GM21786 (cell line): ENCODE measurements at regions not wholly inside any gene's neighbourhood (a gene's known extent, or its start where the extent isn't known, plus 50 kb on each side); places are given as distances from the start of the nearest gene placed in this dataset.

Source experiments
- ATAC-seq: cut with Tn5 transposase; IDR thresholded peaks from one replicate; pipeline ENCODE4 v1.9.1; 2021; ENCODE audit not compliant: unreplicated experiment

DNA sequence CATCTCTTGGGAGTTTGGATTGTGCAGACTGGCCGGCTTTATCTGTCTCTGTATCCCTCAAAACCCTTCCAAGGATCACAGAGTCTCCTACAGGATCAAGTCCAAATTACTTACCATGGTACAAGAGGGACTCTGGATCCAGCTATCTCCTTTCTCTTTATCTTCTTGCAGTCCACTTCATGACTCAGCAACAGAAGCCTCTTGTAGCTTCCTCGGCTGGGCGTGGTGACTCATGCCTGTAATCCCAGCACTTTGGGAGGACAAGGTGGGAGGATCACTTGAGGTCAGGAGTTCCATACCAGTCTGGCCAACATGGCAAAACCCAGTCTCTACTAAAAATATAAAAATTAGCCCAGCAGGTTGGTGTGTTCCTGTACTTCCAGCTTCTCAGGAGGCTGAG, 189.7 kb downstream of the BCAT1 start:
- ATAC-seq = no peak

DNA sequence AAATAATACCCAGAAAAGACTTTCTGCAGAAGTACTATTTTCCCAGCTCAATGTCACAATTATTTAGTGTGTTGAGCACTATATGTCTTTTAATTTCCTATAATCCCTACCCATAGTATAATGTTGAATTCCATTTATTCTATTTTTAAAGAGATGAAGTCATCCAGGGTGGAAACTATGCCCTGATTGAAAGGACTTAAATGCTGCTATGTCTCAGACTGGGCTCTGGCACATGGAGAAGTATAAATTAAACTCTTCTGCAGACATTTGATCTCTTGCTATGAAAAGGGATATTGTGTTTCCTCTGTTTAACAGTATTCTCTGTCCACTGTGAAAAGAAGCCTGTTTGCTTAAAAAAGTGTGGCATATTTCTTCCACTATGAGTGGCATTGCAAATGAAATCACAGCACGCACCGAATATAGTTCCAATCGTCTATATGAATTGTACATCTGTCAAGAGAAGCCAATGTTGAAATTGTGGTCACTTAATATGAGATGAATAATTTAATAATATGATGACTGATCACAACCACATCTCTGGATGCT, 192.3 kb downstream of the BCAT1 start:
- ATAC-seq = no peak

DNA sequence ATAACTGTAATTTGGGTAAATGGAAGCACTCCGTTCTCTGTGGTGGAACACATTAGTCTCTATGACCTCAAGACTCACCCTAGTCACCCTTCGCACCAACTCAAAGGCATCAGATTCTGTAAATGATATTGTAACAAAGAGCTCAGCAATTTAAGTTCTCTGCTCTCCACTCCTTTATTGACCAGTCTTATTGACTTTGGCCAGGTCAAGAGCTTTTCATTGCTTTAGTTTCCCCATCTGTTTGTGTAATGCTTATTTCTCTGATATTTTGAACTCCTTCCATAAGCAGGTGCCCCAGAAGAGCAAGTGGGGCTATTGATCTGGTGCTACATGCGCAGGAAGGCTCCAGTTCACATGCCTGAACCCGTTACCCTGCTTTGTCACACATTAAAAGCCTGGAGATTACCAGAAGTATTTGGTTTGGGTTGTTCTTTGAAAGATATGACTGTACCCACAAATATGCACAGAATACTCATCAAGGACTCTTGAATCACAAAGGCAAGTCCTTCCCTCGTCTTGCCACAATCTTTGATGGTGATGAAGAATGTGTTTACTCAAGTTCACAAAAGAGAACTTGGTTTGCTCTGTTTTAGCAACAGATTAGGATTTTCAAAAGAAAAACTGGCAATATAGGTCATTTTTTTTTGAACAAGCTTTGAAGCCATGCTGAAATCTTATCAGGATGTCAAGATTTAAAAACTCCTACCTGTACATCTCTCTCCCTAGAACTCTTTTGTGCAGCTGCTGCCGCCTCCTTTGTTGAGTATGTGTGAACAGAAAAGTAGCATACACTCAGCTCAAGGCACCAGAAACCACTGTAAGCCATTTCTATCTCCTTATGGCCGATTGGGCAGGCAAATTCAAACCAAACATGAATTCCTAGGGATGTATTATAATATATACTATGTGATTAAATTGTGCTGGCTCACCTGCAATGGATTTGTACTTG, 193.9 kb downstream of the BCAT1 start:
- ATAC-seq = no peak

DNA sequence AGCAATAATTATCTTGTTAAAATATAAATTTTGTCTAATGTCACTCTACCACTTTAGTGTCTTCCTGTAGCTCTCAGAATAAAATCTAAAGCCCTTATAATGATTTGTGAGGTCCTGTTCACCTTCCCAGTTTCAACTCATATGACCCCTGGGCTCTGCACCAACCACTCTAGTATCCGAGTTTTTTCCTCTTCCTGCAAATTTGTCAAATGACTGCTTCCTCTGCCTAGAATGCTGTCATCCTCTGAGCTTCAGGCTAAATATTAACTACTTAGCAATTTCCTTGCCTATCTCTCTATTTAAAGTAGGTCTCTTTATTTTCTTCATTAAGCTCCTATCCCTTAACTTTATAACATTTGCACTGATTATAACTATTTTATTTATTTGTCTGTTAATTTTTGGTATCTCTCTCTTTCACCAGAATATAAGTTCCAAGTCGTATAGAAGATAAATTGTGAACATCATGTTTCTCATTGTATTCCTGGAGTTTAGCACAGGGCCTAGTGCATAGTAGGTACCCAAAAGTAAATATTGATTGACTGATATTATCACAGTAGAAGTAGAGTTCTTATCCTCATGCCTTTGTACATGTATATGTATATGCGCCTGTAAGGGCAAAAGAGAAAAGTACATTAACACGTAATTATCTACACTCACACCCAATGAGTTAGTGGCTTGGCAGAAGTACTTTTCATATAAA, 196.0 kb downstream of the BCAT1 start:
- ATAC-seq = no peak

DNA sequence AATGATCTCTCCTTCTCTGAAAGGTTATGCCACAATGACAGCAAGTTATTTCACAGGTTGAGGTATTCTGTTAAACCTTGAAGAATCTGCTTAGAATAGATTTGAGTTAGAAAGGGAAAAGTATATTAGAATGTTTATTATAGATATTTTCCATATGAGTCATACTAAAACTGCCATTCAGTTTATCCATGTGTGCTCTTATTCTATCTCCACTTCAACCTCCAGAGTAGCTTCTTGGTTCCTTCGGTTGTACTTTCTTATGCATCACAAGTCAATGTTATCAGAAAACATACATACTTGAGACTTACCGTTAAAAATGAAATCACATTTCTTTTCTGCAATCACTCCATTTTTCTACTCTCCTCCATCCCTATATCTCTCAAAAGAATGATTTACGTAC, 197.7 kb downstream of the BCAT1 start:
- no peak for ATAC-seq

DNA sequence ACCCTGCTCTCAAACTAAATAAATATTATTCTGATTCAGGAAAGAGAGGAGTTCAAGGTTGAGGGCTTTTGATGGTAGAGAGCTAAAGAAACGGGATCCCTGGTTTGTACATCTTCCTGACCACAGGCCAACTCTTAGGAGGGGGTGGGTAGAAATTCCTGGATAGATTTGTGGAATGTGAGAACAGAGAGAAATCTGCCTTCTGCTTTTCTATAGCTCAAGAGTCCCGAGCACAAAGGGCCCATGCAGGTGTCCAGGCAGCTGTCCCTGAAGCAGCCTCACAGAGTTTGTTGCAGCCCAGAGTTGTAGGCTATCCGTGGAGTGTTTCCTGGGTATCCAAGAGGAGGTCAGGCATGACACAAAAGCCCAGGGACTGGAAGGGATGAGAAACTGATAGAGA, 198.6 kb downstream of the BCAT1 start:
- ATAC-seq = no peak

GRCh38 chr12:24749171-24749570, 199.7 kb downstream of the BCAT1 start:
- ATAC-seq = no peak

DNA sequence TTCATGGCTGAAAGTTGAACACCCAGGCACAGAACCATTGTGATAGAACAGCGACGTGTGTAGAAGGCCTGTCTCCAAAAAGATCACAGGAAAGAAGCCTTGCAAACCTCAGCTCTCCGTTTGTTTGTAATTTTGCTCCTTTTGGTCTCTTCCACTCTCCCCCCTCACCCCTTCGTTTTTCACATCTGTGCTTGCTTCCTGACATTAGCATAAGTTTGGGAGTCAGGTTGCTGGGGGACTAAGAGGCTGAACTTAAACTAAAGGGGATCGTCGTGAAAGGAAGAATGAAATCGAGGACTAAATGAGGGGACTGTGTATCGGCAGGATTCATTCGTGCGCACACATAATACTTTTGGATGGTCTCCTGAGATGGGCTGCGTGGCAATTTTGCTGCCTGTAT, 200.6 kb downstream of the BCAT1 start:
- ATAC-seq = no peak

- ATAC-seq = no peak
These were observed 202.0 kb downstream of the BCAT1 start for GRCh38 chr12:24746864-24747263.

- ATAC-seq = no peak
These were observed 202.8 kb downstream of the BCAT1 start for GRCh38 chr12:24746006-24746671.

DNA sequence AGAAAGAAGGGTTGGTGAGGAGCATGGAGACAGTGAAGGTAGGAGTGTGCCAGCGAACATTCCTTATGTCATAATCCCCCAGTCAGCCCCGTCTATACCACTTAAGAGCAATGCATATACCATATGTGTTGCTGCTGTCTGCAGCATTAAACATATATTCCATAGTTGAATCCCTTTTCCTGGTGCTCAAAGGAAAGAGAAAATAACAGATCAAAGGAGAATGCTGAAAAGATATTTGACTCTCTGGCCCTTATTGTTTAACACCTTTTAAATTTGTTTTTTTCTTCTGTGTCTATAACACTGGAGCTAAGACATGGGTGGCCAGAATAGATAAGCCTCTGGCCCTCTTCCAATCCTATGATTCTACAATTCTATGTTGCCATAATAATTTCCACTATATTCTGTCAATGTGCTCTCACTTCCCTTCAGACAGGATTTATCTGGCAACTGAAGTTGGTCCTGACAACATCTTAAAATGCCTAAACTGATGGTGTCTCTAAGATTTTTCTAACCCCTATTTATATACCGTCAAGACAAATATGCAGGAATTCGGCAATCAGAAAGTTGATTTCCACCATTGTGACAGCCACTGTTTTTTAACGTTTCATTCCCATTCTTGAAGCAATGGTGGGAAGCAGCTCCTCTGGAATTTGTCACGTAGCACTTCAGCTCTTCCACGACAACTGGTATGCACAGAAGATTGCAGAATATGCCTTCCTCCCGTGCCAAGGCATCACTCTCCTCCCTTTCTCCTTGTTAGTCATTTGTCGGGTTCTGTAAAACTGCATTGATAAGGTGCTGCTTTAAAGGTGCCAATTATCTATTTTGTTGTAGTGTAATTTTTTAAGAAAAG, 204.7 kb downstream of the BCAT1 start:
- no peak for ATAC-seq

GRCh38 chr12:24742378-24742777, 206.5 kb downstream of the BCAT1 start:
- ATAC-seq = peak; percentile 70

GRCh38 chr12:24741216-24741615, 207.7 kb downstream of the BCAT1 start:
- peak; percentile 63 for ATAC-seq

- no peak for ATAC-seq
These were observed 209.7 kb downstream of the BCAT1 start for GRCh38 chr12:24739106-24739779.

- ATAC-seq = no peak
These were observed 210.5 kb downstream of the BCAT1 start for GRCh38 chr12:24738441-24738840.

DNA sequence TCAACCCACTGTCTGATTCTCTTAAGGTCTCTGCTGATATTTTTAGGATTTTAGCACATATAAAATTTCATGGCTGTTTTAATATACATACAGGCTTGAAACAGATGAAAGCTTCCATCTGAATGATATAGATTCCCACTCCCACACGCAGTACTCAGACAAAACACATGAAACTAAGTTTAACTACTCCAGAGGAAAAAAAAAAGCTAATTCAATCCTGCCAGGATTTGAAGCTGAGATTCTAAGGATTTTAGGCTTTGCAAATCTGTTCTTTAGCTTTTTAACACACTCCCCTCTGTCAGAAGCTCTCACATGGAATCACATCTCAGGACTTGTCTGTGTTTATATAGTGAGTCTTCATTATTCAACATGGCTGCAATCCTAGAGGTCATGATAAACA, 217.3 kb downstream of the BCAT1 start:
- ATAC-seq = no peak

- peak; percentile 35 for ATAC-seq
These were observed 218.4 kb downstream of the BCAT1 start for GRCh38 chr12:24730489-24730896.

- no peak for ATAC-seq
These were observed 220.1 kb downstream of the BCAT1 start for GRCh38 chr12:24728826-24729225.

DNA sequence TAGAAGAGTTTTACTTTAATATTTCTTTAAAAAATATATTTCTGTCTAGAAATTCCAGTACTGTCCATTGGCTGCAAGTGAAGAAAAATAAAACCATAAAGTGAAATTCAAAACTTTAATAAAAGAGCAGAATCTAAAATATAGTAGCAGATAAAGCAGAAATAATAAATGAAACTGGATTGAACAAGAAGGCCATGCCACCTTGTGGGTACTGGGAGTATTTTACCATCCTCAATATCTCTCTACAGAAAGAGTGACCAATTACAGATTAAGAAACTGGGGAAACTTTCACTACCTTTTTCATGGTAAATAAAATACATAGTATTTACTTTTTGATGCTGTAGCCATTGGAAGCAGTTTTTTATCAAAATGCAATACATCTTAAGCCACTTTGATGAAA, 220.5 kb downstream of the BCAT1 start:
- ATAC-seq = no peak

GRCh38 chr12:24725616-24726015, 223.3 kb downstream of the BCAT1 start:
- no peak for ATAC-seq
